Kidney (tissue), 13 donors: ENCODE measurements at regions not wholly inside any gene's neighbourhood (a gene's known extent, or its start where the extent isn't known, plus 50 kb on each side); places are given as distances from the start of the nearest gene placed in this dataset.

Experiments
- DNase-seq, 5 donors: peaks; one replicate each; pipeline ENCODE4 v3.0.0-alpha.2; 2013 to 2020
- FAIRE-seq: peaks from 2 replicates; lab custom pipeline; 2012; peaks lifted over from hg19 to GRCh38; lab: Jason Lieb, UNC
- H3K27ac ChIP-seq, 2 donors: one replicate each; pipeline ENCODE4 v1.7.0; 2013; ENCODE audit warnings: low read depth in 2 of 2, low read length in 2 of 2, inconsistent platforms in 1 of 2
- H3K27me3 ChIP-seq: one replicate; pipeline ENCODE4 v1.7.1; 2013; ENCODE audit warnings: low read length, inconsistent platforms; ENCODE audit not compliant: control insufficient read depth, insufficient read depth
- H3K36me3 ChIP-seq, 3 donors: one replicate each; pipeline versions ENCODE4 v1.7.0 to v1.7.1; 2013; ENCODE audit warnings: low read length in 3 of 3, control low read depth in 1 of 3, inconsistent platforms in 1 of 3; ENCODE audit not compliant: insufficient read depth in 3 of 3, control insufficient read depth in 2 of 3
- H3K4me1 ChIP-seq, 3 donors: one replicate each; pipeline versions ENCODE4 v1.7.0 to v1.7.1; 2013; ENCODE audit warnings: low read length in 3 of 3, inconsistent platforms in 1 of 3, low read depth in 1 of 3; ENCODE audit not compliant: control insufficient read depth in 2 of 3, insufficient read depth in 2 of 3
- H3K4me3 ChIP-seq, 3 donors: one replicate each; pipeline versions ENCODE4 v1.7.0 to v1.8.1; 2013; ENCODE audit warnings: low read length in 3 of 3, control low read depth in 1 of 3, inconsistent platforms in 1 of 3
- H3K9ac ChIP-seq, 3 donors: one replicate each; pipeline versions ENCODE4 v1.7.0 to v1.7.1; 2013; ENCODE audit warnings: low read length in 3 of 3, control low read depth in 1 of 3, inconsistent platforms in 1 of 3
- H3K9me3 ChIP-seq, 3 donors: one replicate each; pipeline versions ENCODE4 v1.7.0 to v1.7.1; 2013; ENCODE audit warnings: low read length in 3 of 3, control low read depth in 1 of 3, inconsistent platforms in 1 of 3; ENCODE audit not compliant: control insufficient read depth in 2 of 3, insufficient read depth in 1 of 3
- CTCF ChIP-seq: IDR thresholded peaks from 3 replicates; pipeline ENCODE4 v1.5.1; 2012; ENCODE audit warnings: mild to moderate bottlenecking, moderate library complexity, borderline replicate concordance; ENCODE audit not compliant: insufficient read depth; ENCODE audit errors: extremely low read depth
- intact Hi-C: fragments of 100-400 bp; cut with DNase I; formaldehyde crosslinking; loops from one replicate; pipeline ENCODE4 v1.11.1; 2022
- donor health status: control.
- donor health status: control.
- donor health status: control.
- donor health status: control.
- donor health status: control.
- donor health status: DM: yes; HTN: yes; CAD: no.
- donor health status: Normal renal cell carcinoma (clear cell type).

GRCh38 chr17:81345228-81346089, 49.8 kb upstream of the BAHCC1 start:
- H3K4me1 ChIP-seq: peaks cover 0 to 12% (median 0%) of the 10 kb centered on the region in 3 donors
- DNase-seq: peak in 1 of 5 donors; percentile 97

More at GRCh38 chr17:81345228-81346089, 49.8 kb upstream of the BAHCC1 start:
- no peak for FAIRE-seq
- no peaks in the 10 kb centered on the region for H3K36me3 ChIP-seq
- H3K27ac ChIP-seq: peak overlapping the region; percentile 94 to 95
- intact Hi-C loops: no loop called here
- peak overlapping the region; percentile 79 to 88 (median 86) for H3K4me3 ChIP-seq
- no peaks in the 10 kb centered on the region for H3K9me3 ChIP-seq
- TF ChIP-seq CTCF: no peak
- no peaks in the 10 kb centered on the region for H3K27me3 ChIP-seq
- H3K9ac ChIP-seq: peak overlapping the region; percentile 71 to 90 (median 77)
